ENCODE measurements at regions not wholly inside any gene's neighbourhood (a gene's known extent, or its start where the extent isn't known, plus 50 kb on each side); places are given as distances from the start of the nearest gene placed in this dataset.

DNA sequence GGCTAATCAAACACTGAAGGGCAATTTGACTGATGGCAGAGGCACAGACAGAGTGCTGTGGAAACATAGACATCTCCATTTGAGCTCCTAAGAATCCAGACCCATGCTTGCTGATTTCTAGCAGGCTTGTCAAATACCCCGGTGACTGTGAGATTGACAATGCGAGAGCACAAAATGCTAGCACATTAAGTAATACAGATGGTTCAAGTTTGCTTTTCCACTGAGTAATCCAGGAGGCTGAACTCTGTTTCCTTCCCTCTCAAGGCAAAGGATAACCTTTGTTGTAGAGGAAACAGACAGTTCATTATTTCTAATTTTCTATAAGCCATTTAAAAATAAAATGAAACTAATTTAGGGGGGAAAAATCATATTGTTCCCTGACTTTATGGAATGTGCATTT lies 256.5 kb upstream of the CRY1 start:
- TF ChIP-seq POLR2AphosphoS5 (IDR thresholded peaks at IDR 0.05): no peak
- TF ChIP-seq EP300 (IDR thresholded peaks at IDR 0.05): no peak
- TF ChIP-seq, protein P1, sequence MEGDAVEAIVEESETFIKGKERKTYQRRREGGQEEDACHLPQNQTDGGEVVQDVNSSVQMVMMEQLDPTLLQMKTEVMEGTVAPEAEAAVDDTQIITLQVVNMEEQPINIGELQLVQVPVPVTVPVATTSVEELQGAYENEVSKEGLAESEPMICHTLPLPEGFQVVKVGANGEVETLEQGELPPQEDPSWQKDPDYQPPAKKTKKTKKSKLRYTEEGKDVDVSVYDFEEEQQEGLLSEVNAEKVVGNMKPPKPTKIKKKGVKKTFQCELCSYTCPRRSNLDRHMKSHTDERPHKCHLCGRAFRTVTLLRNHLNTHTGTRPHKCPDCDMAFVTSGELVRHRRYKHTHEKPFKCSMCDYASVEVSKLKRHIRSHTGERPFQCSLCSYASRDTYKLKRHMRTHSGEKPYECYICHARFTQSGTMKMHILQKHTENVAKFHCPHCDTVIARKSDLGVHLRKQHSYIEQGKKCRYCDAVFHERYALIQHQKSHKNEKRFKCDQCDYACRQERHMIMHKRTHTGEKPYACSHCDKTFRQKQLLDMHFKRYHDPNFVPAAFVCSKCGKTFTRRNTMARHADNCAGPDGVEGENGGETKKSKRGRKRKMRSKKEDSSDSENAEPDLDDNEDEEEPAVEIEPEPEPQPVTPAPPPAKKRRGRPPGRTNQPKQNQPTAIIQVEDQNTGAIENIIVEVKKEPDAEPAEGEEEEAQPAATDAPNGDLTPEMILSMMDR (IDR thresholded peaks at IDR 0.05): no peak
- no peak for TF ChIP-seq POLR2A (IDR thresholded peaks at IDR 0.05)
